Neural progenitor cell (in vitro differentiated cells): ENCODE measurements at regions not wholly inside any gene's neighbourhood (a gene's known extent, or its start where the extent isn't known, plus 50 kb on each side); places are given as distances from the start of the nearest gene placed in this dataset.

Experiments used
- DNase-seq: peaks from one replicate; pipeline ENCODE4 v3.0.0-alpha.2; 2016; ENCODE audit warnings: low spot score
- H2AFZ ChIP-seq: fragments of 200-600 bp; sonication (generic); replicated peaks from 2 replicates; pipeline ENCODE4 v1.6.1; 2016; ENCODE audit warnings: antibody characterized with exemption
- H3F3A ChIP-seq: fragments of 200-600 bp; sonication (generic); 2 replicates; pipeline ENCODE4 v1.6.1; 2016; ENCODE audit warnings: antibody characterized with exemption, low read depth
- H3K27ac ChIP-seq: fragments of 200-600 bp; sonication (generic); 2 replicates; pipeline ENCODE4 v1.5.1; 2016; ENCODE audit warnings: mild to moderate bottlenecking
- H3K27me3 ChIP-seq: fragments of 200-600 bp; sonication (generic); 2 replicates; pipeline ENCODE4 v1.6.1; 2016; ENCODE audit warnings: mild to moderate bottlenecking, moderate library complexity
- H3K36me3 ChIP-seq: fragments of 200-600 bp; sonication (generic); 2 replicates; pipeline ENCODE4 v1.5.1; 2016
- H3K4me1 ChIP-seq: fragments of 200-600 bp; sonication (generic); 2 replicates; pipeline ENCODE4 v1.6.1; 2016; ENCODE audit warnings: mixed run types
- H3K4me2 ChIP-seq: fragments of 200-600 bp; sonication (generic); 2 replicates; pipeline ENCODE4 v1.6.1; 2016
- H3K4me3 ChIP-seq: fragments of 200-600 bp; sonication (generic); 2 replicates; pipeline ENCODE4 v1.5.1; 2016
- H3K79me2 ChIP-seq: fragments of 200-600 bp; sonication (generic); 2 replicates; pipeline ENCODE4 v1.6.1; 2016; ENCODE audit warnings: low read depth
- H3K9ac ChIP-seq: fragments of 200-600 bp; sonication (generic); 2 replicates; pipeline ENCODE4 v1.6.1; 2016
- H3K9me3 ChIP-seq: fragments of 200-600 bp; sonication (generic); 2 replicates; pipeline ENCODE4 v1.5.1; 2016; ENCODE audit warnings: low read depth
- H4K20me1 ChIP-seq: fragments of 200-600 bp; sonication (generic); 2 replicates; pipeline ENCODE4 v1.6.1; 2016; ENCODE audit warnings: low read depth
- H3K27ac Mint-ChIP-seq: 3 replicates; pipeline ENCODE4 v1.8.0; 2021; ENCODE audit warnings: mixed read lengths
- H3K27me3 Mint-ChIP-seq: 2 replicates; pipeline ENCODE4 v1.8.0; 2022; ENCODE audit warnings: low read depth, mild to moderate bottlenecking, inconsistent platforms, moderate library complexity, mixed read lengths; ENCODE audit not compliant: insufficient read depth
- H3K36me3 Mint-ChIP-seq: 3 replicates; pipeline ENCODE4 v1.8.0; 2021; ENCODE audit warnings: mixed read lengths
- H3K4me1 Mint-ChIP-seq: 3 replicates; pipeline ENCODE4 v1.8.0; 2021; ENCODE audit warnings: mixed read lengths
- H3K4me3 Mint-ChIP-seq: 3 replicates; pipeline ENCODE4 v1.8.0; 2021; ENCODE audit warnings: mild to moderate bottlenecking, moderate library complexity, mixed read lengths
- H3K9me3 Mint-ChIP-seq: 3 replicates; pipeline ENCODE4 v1.8.0; 2020; ENCODE audit warnings: mixed read lengths
- CTCF ChIP-seq: fragments of 200-600 bp; sonication (generic); IDR thresholded peaks from 2 replicates; pipeline ENCODE4 v1.5.1; 2017; ENCODE audit warnings: antibody characterized with exemption, mild to moderate bottlenecking
- EZH2 ChIP-seq: fragments of 200-600 bp; sonication (generic); IDR thresholded peaks from 2 replicates; pipeline ENCODE4 v1.6.1; 2017; ENCODE audit warnings: antibody characterized with exemption, mild to moderate bottlenecking, moderate library complexity
- EZH2phosphoT487 ChIP-seq: fragments of 200-600 bp; sonication (generic); IDR thresholded peaks from 2 replicates; pipeline ENCODE4 v1.6.1; 2017; ENCODE audit warnings: antibody characterized with exemption

GRCh38 chr2:221095356-221095755, 476.7 kb downstream of the EPHA4 start:
- Histone ChIP-seq H3K9me3 (no peaks in the 10 kb centered on the region), H3F3A (peaks cover 6% of the 10 kb centered on the region), H3K36me3 (no peaks in the 10 kb centered on the region), H3K4me2 (peak overlapping the region; percentile 64), H3K9ac (no peak overlapping the region), H3K27me3 (no peaks in the 10 kb centered on the region), H4K20me1 (no peaks in the 10 kb centered on the region), H2AFZ (no peak overlapping the region), H3K4me1 (peaks cover 29% of the 10 kb centered on the region), H3K79me2 (no peaks in the 10 kb centered on the region), H3K4me3 (no peak overlapping the region), H3K27ac (peak overlapping the region; percentile 23)
- Mint-ChIP-seq H3K4me1 (peaks cover 31% of the 10 kb centered on the region), H3K36me3 (no peaks in the 10 kb centered on the region), H3K27me3 (peaks cover 12% of the 10 kb centered on the region), H3K9me3 (peaks cover 2% of the 10 kb centered on the region), H3K27ac (no peak overlapping the region), H3K4me3 (no peak overlapping the region)
- TF ChIP-seq EZH2 (no peak), EZH2phosphoT487 (no peak), CTCF (no peak)
- peak; percentile 49 for DNase-seq

- peaks cover 31% of the 10 kb centered on the region for H3K4me1 Mint-ChIP-seq
- no peak overlapping the region for H3K27ac ChIP-seq
- peaks cover 29% of the 10 kb centered on the region for H3K4me1 ChIP-seq
- no peak overlapping the region for H2AFZ ChIP-seq
- H3K79me2 ChIP-seq = no peaks in the 10 kb centered on the region
- H3K27me3 ChIP-seq = no peaks in the 10 kb centered on the region
- H3K4me3 Mint-ChIP-seq = peak overlapping the region; percentile 22
- H3F3A ChIP-seq = peaks cover 6% of the 10 kb centered on the region
- H3K9me3 ChIP-seq = no peaks in the 10 kb centered on the region
- H3K36me3 ChIP-seq = no peaks in the 10 kb centered on the region
- no peak for TF ChIP-seq CTCF
- TF ChIP-seq EZH2phosphoT487 = no peak
- TF ChIP-seq EZH2 = no peak
- H3K4me3 ChIP-seq = no peak overlapping the region
- no peak overlapping the region for H3K9ac ChIP-seq
- peaks cover 11% of the 10 kb centered on the region for H3K27me3 Mint-ChIP-seq
- H3K36me3 Mint-ChIP-seq = no peaks in the 10 kb centered on the region
- peaks cover 2% of the 10 kb centered on the region for H3K9me3 Mint-ChIP-seq
- no peaks in the 10 kb centered on the region for H4K20me1 ChIP-seq
- H3K27ac Mint-ChIP-seq = peak overlapping the region; percentile 17
- no peak for DNase-seq
- H3K4me2 ChIP-seq = no peak overlapping the region
These were observed 475.2 kb downstream of the EPHA4 start for GRCh38 chr2:221096706-221097567.

GRCh38 chr2:221097568-221097915, 474.6 kb downstream of the EPHA4 start:
- Histone ChIP-seq H3K9me3 (no peaks in the 10 kb centered on the region), H3K4me1 (peaks cover 29% of the 10 kb centered on the region), H3K4me3 (no peak overlapping the region), H3K36me3 (no peaks in the 10 kb centered on the region), H3F3A (peaks cover 6% of the 10 kb centered on the region), H3K4me2 (no peak overlapping the region), H3K79me2 (no peaks in the 10 kb centered on the region), H3K9ac (no peak overlapping the region), H2AFZ (no peak overlapping the region), H3K27ac (no peak overlapping the region), H3K27me3 (no peaks in the 10 kb centered on the region), H4K20me1 (no peaks in the 10 kb centered on the region)
- Mint-ChIP-seq H3K9me3 (no peaks in the 10 kb centered on the region), H3K27ac (no peak overlapping the region), H3K4me3 (no peak overlapping the region), H3K27me3 (peaks cover 8% of the 10 kb centered on the region), H3K36me3 (no peaks in the 10 kb centered on the region), H3K4me1 (peaks cover 31% of the 10 kb centered on the region)
- TF ChIP-seq EZH2phosphoT487 (no peak), CTCF (no peak), EZH2 (no peak)
- DNase-seq = no peak
